GM19324 (cell line): ENCODE measurements at regions not wholly inside any gene's neighbourhood (a gene's known extent, or its start where the extent isn't known, plus 50 kb on each side); places are given as distances from the start of the nearest gene placed in this dataset.

Source experiments
- ATAC-seq: cut with Tn5 transposase; IDR thresholded peaks from one replicate; pipeline ENCODE4 v1.9.1; 2021; ENCODE audit warnings: mild to moderate bottlenecking, moderate library complexity; ENCODE audit not compliant: unreplicated experiment, low FRiP score

GRCh38 chr6:15996030-15996429 lies 132.9 kb upstream of the MYLIP start:
- ATAC-seq = no peak

- no peak for ATAC-seq
These were observed 133.4 kb upstream of the MYLIP start for GRCh38 chr6:15995493-15995892.

GRCh38 chr6:15994814-15995459 lies 133.9 kb upstream of the MYLIP start:
- ATAC-seq = no peak

DNA sequence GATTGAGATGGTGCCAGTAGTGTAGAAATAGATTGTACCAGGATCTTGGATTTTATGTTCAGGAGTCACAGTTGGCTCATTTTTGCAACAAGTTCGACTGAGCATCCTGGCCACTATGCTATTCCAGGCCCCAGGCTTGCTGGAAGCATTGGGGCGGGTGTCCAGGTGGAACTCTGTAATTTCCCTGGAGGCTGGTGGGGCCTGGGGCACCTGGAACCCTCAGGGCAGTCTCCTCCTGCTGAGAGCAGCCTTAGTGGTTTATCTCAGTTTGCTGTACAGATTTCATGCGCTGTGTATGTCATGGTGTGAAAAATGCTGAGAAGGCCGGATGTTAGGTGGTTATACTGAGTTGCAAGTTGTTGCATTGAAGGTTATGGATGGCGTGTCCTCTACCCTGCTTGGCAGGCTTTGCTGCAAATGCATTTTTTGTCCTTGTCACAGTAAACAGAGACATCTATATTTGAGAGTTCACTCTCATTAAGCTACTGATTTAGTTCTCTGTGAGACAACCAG lies 135.1 kb upstream of the MYLIP start:
- ATAC-seq = no peak

- no peak for ATAC-seq
These were observed 138.7 kb upstream of the MYLIP start for GRCh38 chr6:15990179-15990578.

GRCh38 chr6:15989397-15989796 lies 139.5 kb upstream of the MYLIP start:
- ATAC-seq = no peak

GRCh38 chr6:15987569-15987968 lies 141.3 kb upstream of the MYLIP start:
- no peak for ATAC-seq

GRCh38 chr6:15986027-15986629 lies 142.8 kb upstream of the MYLIP start:
- no peak for ATAC-seq

- no peak for ATAC-seq
These were observed 143.4 kb upstream of the MYLIP start for GRCh38 chr6:15985379-15985959.

- no peak for ATAC-seq
These were observed 146.9 kb upstream of the MYLIP start for GRCh38 chr6:15981956-15982355.

- no peak for ATAC-seq
These were observed 148.1 kb upstream of the MYLIP start for GRCh38 chr6:15980801-15981200.

- no peak for ATAC-seq
These were observed 150.5 kb upstream of the MYLIP start for GRCh38 chr6:15978426-15978825.

GRCh38 chr6:15977050-15977449 lies 151.8 kb upstream of the MYLIP start:
- no peak for ATAC-seq

DNA sequence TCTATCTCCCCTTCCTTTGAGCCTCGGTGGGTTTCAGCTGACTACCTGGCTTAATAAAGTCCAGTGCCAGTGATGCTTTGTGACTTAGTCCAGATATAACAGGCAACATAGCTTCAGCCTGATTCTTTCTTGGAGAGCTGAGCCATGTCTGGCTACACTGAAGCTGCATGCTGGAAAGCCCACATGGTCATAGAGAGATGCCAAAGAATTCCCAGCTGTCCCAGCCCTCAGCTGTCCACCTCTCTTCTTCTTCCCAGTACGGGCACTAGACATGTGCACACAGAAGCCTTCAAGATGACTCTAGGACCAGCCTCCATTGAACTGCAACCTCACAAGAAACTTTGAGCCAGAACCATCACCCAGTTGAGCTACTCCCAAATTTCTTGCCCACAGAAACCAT lies 154.1 kb upstream of the MYLIP start:
- no peak for ATAC-seq

- ATAC-seq = no peak
These were observed 158.4 kb upstream of the MYLIP start for GRCh38 chr6:15970517-15970916.

GRCh38 chr6:15969236-15969778 lies 159.6 kb upstream of the MYLIP start:
- no peak for ATAC-seq

GRCh38 chr6:15968519-15968918 lies 160.4 kb upstream of the MYLIP start:
- no peak for ATAC-seq

GRCh38 chr6:15966000-15966520 lies 162.8 kb upstream of the MYLIP start:
- ATAC-seq = no peak

- no peak for ATAC-seq
These were observed 166.5 kb upstream of the MYLIP start for GRCh38 chr6:15962449-15962764.

DNA sequence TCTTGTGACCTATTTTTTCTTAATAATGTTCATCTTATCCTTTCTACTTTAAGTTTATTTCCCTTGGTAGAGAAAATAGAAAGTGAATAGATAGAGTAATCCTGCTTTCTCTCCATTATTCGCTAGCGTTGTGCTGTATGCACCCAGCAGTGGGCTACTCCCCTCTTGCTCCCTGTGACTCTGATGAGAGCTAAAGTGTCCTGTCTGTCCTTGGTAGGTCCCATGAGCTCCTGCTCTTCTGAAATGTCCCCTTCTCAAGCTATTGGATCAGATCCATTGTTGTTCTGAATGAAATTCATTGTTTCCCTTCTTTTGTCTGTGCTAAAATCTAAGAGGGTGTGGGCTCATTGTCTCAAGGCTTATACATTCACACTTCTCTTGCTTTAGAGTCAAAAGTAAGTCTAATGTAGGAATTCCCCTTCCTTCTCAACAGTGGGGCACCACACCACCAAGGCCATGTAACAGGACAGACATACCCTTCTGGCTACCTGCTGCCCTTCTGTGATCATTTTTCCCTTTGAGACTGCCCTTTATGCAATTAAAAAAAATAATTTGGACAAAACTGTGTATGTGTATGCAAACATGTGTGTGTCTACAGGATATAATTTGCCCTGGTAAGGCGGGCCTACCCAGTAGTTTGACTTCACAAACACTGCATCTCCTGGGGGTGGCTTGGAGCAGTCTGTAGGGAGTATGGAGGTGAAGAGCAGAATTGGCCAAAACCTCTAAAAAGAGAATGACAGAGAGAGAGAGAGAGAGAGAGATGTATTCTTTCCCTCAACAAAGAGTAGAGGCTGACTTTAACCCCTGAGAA lies 167.0 kb upstream of the MYLIP start:
- ATAC-seq = no peak
